ENCODE measurements at regions not wholly inside any gene's neighbourhood (a gene's known extent, or its start where the extent isn't known, plus 50 kb on each side); places are given as distances from the start of the nearest gene placed in this dataset.
"Not testable (repeated sequence)": the region's sequence is repeated elsewhere in the genome, so short reads cannot be mapped to it uniquely, and the experiment has no call there.

DNA sequence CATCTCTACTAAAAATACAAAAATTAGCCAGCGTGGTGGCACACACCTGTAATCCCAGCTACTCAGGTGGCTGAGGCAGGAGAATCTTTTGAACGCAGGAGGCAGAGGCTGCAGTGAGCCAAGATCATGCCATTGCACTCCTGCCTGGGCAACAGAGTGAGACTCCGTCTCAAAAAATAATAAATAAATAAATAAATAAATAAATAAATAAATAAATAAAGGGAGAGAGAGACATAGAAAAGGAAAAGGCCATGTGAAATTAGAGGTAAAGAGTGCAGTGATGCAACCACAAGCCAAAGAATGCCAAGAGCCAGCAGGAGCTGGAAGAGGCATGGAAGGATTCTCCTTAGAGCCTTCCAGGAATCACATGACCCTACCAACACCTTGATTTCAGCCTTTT, 107.0 kb upstream of the SRSF6 start:
- TF ChIP-seq, protein P1, sequence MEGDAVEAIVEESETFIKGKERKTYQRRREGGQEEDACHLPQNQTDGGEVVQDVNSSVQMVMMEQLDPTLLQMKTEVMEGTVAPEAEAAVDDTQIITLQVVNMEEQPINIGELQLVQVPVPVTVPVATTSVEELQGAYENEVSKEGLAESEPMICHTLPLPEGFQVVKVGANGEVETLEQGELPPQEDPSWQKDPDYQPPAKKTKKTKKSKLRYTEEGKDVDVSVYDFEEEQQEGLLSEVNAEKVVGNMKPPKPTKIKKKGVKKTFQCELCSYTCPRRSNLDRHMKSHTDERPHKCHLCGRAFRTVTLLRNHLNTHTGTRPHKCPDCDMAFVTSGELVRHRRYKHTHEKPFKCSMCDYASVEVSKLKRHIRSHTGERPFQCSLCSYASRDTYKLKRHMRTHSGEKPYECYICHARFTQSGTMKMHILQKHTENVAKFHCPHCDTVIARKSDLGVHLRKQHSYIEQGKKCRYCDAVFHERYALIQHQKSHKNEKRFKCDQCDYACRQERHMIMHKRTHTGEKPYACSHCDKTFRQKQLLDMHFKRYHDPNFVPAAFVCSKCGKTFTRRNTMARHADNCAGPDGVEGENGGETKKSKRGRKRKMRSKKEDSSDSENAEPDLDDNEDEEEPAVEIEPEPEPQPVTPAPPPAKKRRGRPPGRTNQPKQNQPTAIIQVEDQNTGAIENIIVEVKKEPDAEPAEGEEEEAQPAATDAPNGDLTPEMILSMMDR (conservative IDR thresholded peaks at IDR 0.05; ENCODE audit: low read length), result not testable (repeated sequence)
- TF ChIP-seq EZH2phosphoT487 (IDR thresholded peaks at IDR 0.05; ENCODE audit: borderline replicate concordance, low read depth, low read length), result not testable (repeated sequence)
